GM19351 (cell line): ENCODE measurements at regions not wholly inside any gene's neighbourhood (a gene's known extent, or its start where the extent isn't known, plus 50 kb on each side); places are given as distances from the start of the nearest gene placed in this dataset.
"Not testable (repeated sequence)": the region's sequence is repeated elsewhere in the genome, so short reads cannot be mapped to it uniquely, and the experiment has no call there.

ENCODE experiments used
- ATAC-seq: cut with Tn5 transposase; IDR thresholded peaks from one replicate; pipeline ENCODE4 v1.9.1; 2021; ENCODE audit warnings: mild to moderate bottlenecking, moderate library complexity; ENCODE audit not compliant: unreplicated experiment

DNA sequence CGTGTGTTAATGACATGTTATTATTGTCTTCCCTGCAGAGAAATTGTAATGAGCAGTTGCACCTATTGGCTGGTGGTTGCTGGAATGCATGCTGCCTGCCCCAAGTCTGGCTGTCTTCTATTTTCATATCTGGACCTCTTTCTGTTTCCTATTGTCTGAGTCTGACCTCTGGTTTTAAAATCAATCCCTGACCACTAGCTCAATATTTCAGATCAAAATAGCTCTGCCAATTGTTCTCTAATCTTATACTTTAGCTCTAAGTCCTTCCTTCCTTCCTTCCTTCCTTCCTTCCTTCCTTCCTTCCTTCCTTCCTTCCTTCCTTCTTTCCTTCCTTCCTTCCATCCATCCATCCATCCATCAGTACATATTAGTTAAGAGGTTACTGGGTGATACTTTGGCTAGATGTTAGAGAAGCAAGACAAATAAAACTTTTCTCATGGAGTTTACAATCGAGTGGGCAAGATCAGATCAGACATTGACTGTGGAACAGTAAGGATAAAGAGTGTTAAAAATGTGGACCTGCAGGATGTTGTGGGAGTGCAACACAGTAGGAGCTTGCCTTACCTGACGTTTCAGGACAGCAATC lies 417.1 kb downstream of the SOCS6 start:
- ATAC-seq = no peak

DNA sequence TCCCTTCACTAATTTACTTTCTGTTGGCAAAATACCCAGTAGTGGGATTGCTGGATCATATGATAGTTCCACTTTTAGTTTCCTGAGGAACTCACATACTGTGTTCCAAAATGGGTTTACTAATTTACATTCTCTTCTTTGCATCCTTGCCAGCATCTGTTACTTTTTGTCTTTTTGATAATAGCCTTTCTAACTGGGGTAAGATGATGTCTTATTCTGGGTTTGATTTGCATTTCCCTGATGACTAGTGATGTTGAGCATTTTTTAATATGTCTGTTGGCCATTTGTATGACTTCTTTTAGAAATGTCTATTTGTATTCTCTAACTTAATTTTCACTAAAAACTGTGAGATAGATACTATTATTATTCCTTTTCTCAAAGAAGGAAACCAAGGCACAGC lies 411.7 kb downstream of the SOCS6 start:
- no peak for ATAC-seq

DNA sequence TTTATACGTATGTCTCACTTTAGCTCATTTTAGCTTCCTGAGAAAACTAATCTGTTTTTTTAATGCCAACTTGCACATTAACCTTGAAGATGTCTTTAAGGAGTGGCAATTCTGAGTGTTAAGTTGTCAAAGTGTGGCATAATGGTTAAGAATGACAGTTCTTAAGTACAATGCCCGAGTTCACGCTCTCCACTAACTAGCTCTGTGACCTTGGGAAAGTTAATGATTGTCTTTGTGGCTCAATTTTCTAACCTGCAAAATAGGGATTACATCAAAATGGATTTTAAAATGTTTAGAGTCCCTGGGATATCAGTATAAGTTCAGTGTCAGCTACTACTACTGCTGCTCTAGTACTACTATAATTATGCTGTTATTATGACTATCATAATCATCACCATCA lies 409.7 kb downstream of the SOCS6 start:
- ATAC-seq = no peak

DNA sequence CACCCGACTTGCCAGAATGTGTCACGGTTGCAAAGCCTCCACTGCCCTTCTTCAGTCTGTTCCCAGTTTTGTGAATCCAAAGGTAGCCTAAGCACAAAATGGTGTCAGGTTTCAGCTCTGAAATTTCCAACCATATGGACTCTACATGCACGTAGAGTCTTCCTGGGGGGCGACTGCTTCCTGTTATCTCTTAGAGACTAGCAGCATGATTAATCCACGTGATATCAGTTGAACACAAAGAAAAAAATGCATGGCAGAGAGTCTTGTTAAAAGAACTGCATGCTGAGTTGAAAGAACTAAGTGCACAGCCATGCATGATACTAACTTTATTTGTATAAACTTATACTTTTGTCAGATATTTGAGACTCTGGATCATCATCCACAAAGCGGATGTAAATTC lies 404.4 kb downstream of the SOCS6 start:
- no peak for ATAC-seq

DNA sequence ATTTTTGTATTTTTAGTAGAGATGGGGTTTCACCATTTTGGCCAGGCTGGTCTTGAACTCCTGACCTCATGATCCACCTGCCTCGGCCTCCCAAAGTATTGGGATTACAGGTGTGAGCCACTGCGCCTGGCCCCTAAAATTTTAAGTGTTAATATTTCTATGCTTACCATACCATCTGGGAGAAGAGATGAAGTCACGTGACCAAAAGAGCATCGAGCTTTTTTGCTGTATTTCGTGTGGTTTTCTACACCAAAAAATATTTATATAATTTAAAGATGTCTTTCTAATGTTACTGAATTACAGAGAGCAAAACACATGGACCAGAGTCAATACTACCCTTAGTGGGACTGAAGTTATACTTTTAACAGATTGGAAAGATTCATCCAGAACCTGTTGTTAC lies 400.9 kb downstream of the SOCS6 start:
- not testable (repeated sequence) for ATAC-seq

DNA sequence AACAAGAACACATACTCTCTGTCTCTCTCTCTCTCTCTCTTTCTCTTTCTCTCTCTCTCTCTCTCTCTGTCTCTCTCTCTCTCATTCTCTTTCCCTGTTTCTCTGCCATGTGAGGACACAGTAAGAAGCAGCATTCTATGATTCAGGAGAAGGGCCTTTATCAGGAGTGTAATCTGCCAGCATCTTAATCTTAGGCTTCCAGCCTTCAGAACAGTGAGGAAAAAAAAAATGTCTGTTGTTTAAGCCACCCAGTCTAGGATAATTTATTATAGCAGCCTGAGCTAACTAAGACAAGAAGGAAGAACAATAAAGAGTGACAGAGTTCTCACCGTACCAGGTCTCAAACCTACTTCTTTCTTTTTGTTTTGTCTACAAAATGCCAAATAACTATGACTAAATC lies 399.4 kb downstream of the SOCS6 start:
- no peak for ATAC-seq

DNA sequence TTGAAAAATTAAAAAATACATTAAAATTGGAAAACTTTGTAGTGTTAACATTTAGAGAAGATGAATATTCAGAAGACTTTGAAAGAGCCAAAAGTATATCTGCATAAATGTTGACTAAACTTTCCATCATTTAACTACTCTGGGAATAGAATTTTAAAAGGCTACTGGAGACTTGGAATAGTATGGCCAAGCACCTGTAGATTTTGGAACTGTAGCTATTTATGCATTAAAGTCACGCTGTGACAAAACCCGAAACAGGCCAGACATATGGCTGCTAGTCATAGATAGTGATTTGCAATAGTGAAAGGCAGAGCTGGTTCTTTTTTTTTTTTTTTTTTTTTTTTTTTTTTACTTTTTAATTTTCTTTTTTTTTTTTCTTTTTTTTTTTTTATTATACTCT lies 396.0 kb downstream of the SOCS6 start:
- ATAC-seq = no peak

DNA sequence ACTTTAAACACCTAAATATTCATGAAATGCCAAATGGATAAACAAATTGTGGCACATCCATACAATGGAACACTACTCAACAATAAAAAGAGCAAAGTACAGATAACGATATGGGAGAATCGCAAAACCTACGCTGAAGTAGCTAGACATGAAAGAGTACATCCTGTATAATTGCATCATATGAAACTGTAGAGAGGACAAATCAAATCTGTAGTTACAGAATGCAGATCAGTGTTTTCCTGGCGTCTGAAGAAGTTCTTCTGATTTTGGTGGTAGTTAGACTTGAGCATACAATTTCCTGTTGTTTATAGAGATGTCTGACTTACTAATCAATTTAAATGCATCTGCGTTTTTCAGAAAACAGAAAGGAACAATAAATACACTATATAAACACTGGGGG lies 394.4 kb downstream of the SOCS6 start:
- ATAC-seq = no peak

DNA sequence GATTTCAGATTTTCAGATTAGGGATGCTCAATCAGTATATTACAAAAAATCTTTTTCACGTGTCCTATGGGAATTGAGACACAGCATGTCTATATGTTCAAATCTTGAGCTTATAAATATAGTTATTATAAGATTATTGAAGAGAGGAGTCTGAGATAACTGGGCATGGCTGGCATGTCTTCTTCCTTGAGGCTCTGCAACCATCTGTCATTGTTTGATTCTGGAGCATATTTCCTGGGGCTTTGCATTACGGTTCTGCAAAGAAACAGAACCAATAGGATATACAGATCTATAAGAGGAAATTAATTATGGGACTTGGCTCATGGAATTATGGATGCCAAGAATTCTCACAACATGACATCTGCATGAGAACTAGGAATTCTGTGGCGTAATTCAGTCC lies 386.1 kb downstream of the SOCS6 start:
- ATAC-seq = no peak

DNA sequence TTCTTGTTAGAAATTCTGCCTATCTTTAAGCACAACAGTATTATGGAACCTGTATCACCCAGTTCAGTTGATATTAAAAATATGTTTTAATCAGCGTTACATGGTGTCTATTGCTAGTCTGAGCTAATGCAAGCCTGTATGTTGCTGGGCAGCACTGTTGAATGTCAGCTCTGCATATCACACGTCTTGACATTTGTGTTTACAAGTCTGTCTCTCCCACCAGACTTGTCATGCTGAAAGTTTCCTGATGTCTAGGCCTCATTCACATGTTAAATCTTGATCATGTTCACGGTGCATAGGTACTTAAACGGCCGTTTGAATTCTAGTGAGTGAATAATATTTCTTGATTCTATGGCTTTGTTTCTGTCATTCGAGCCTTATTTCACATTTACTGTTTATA lies 385.0 kb downstream of the SOCS6 start:
- no peak for ATAC-seq

DNA sequence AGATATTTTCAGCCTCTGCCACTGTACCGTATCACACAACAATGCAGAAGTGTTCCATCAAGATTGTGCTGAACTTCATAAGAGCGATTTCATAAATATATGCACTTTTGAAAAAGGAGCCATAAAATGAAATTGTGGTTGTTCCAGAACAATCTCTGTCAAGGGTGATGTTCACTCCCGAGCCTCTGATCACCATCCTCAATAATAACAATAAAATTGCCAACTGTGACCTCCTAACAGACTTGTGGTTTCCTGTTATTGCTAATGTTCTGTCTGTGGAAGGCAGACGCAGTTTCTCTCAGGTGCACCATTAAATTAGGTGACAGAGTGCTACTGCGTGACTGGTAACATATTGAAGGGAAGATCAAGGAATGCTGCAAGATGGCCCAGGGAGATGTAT lies 383.7 kb downstream of the SOCS6 start:
- no peak for ATAC-seq

DNA sequence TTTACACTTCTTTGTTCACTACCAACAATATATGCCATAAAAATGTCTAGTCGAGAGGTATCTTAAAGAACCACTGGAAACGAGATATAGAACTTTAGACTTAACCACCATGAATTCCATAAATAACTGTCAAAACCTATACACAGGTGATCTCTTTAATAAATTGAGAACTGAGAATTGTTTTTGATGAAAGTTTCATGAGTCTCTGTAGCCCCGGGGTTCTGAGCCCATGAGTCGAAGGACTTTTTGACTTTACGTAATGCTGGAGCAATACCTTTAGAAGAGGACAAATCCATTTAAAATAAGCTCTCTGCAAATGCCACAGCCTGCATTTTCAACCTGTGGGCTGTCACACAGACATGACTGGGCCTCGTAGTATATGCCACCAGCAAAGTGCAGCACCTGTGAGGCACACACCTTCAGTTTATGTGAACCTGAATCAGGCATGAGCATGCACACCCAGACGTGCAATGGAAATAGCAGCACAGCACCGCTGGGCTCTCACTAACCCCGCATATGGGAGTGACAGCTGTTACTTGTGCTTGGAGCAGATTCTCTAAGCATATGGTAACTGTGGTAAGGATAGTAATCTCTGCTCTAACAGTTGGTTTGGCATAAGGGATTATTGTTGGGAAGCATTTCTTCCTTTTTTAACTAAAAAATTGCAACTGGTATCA lies 383.2 kb downstream of the SOCS6 start:
- no peak for ATAC-seq

DNA sequence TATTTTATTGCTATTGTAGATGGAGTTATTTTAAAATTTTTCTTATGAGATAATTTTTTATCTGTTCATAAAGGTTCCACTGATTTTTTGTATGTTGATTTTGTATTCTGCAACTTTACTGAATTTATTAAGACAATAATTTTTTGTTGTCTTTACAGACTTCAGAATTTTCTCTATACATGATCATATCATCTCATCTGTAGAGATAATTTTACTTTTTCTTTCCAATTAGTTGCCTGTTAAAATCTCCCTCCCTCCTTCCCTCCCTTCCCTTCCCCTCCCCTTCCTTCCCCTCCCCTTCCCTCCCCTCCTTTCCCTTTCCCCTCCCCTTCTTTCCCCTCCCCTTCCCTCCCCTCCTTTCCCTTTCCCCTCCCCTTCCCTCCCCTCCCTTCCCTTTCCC lies 378.1 kb downstream of the SOCS6 start:
- no peak for ATAC-seq

DNA sequence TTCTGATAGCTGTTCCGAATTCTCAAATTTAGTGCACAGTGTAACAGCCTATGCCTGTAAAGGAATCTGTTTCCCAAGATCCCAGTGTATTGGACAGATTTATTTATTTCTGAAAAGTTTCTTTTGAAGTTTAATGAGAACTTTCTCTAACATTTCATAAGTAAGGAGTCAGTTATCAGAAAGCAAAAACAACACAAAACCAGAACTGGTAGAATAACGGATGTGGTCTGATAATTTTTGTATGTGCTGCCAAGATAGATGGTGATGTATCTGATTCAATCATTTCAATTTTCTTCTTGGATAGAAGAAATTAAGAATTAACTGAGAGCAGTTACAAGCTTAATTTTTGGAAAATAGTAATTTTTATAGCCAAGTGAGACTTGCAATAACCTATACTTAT lies 374.3 kb downstream of the SOCS6 start:
- ATAC-seq = no peak

DNA sequence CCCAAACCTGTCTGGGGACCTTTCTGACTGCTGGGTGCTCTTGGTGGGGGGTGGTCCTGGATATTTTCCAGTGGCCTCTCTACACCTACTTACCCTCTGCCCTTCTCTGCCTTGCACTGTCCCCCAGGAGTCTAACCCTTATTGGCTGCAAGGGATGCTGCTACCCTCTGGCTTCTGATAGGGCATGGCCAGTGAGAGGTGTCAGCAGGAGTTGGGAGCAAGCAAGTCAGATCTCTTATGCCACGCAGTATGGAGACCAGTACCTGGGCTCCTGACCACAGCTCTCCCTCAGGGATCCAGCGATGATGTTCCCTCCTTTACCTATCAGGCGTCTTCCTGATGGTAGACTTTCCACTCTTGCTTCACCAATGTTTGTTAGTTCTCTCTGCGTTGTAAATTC lies 373.7 kb downstream of the SOCS6 start:
- ATAC-seq = no peak

DNA sequence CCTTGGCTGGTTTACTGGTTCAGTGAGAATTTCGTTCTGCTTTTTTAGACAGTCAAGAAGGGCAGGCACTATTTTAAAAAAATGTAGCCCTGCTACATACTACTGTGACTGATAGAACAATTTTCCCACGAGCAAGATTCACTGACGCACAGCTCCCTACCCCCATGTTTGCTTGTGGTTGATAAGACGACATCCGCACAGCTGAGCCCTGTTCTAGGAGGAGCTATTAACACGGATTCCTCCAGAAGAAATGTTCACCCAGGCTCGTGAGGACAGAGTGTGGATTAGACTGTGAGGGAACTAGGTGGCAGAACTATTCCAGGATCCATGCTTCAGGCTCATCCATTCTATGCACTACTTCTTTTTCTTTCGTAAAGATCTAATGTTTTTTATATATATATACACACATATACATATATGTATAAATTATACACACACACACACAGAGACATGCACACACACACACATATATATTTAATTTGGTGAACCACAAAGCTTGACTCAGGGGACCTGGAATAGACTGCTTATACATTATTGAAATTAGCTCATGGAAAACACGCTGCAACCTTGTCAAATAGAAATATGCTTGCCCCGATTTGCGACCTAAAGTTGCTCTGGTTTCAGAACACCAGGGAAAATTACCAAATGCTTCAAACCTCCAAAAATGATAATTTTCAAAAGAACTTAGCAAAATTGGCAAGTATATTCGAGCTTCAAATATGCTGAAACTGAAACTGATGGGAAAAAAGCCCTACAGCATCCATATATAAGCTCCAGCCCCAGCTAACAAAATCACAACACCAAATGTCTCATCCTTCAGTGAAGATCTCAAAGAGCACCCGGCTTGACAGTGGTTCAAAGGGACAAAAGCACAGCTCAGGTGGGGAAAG lies 370.4 kb downstream of the SOCS6 start:
- no peak for ATAC-seq

DNA sequence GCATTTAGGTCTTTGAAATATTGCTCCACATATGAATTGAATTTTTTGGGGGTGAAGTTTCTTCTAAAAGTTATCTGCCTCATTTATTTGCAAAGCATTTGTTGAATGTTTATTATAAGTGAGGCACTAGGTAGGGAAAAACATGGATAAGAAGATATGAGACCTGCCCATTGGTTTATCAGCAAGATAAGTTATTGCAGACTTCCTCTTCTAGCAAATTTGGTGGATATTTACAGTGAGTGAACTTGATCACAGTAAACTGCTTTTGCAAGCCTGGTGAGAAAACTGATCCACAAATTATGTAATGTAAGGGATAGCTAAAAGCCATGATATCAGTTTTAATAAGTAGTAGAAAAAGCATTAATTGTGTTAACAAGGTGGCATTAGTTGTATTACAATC lies 364.8 kb downstream of the SOCS6 start:
- no peak for ATAC-seq

DNA sequence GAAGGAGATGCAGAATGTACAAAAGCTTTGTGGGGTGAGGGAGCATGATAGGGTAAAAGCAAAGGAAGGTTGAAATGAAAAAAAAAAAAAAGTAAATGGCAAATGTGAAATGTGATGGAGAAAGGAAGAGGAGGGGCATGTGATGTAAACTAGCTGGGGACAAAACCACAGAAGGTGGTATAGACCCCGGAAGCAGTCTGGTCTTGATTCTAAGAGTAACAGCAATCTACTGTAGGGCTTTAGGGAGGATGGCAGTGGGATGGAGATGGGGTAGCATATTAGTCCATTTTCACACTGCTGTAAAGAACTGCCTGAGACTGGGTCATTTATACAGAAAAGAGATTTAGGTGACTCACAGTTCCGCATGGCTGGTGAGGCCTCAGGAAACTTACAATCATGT lies 362.0 kb downstream of the SOCS6 start:
- ATAC-seq = no peak

DNA sequence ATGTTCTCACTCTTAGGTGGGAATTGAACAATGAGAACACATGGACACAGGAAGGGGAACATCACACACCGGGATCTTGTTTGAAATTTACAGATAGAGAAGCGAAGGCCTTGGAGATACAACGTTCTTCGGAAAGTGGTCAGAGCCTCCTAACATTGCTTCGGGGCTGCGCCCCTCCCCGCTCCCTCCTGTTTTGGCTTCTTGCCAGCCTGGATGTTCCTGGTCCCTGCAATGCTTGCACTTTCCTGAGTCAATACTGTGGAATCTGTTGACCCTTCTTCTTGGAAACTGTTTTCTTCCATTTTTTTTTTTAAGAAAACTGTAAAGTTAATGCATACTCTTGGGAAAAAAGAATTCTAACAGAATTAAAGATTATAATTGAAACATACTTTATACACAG lies 360.8 kb downstream of the SOCS6 start:
- ATAC-seq = no peak

DNA sequence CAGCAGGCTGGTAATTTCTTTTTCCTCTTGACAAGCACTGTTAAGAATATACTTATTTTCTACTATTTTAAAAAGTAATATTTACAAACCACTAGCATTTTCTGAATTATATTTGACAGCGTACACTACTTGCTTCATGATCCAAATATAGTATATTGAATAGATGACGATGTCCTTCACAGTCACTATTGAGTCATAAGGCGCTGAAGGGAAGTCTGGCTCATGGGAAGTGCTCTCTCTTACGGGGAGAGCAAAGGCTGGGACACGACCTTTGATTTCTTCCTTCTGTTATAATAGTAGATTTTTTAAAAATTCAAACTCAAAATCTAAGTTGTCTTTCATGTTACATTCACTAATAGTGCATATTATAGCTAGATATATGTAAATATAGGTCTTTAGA lies 357.1 kb downstream of the SOCS6 start:
- no peak for ATAC-seq

DNA sequence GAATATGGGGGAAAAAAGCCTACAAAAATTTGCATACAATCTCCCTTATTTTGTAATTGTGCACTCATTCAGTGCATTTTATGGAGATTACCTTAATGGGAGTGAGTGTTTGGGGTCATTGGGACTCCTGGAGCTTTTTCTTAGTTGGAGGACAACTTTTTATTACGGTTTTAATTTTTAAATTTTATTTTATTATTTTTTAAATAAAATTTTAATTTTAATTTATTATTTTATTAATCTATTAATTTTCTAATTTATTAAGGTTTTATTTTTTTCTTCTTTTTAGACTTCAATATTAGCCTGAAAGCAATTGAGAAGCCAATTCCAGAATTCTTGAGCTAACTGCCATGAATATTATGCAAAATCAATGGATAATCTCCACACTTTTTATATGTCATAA lies 355.0 kb downstream of the SOCS6 start:
- no peak for ATAC-seq

DNA sequence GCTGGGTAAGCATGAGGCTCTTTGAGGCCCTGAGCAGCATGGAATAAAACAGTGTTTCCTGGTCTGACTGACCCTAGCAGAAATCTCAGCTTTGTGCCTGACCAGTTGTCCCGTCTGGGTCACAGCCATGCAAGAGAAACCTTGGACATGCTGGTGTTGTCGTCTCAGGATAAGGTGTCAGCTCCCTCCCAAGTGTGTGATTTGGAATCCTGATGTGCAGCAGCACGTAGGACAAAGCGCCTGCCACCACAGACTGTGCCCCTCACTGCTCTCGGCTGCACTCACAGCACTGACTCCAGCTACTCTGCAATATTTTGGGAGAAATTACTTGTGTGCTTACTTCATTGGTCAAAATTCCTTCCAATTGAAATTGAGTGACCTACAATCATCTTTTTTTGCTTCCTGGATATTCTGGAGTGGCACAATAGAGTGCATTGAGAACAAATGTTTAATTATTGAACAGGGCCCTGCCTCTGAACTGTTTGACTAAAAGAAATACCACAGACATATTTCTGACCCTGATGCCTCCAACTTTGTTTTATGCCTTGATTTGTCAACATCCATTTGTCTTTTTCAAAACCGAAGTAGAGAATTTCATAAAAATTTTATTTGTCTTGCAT lies 352.4 kb downstream of the SOCS6 start:
- ATAC-seq = no peak
